Spinal cord (tissue), 9 donors: ENCODE measurements at regions not wholly inside any gene's neighbourhood (a gene's known extent, or its start where the extent isn't known, plus 50 kb on each side); places are given as distances from the start of the nearest gene placed in this dataset.
A peak's percentile ranks its signal among the peaks of the same experiment; 100 is the strongest.
"Not testable (repeated sequence)": the region's sequence is repeated elsewhere in the genome, so short reads cannot be mapped to it uniquely, and the experiment has no call there.

Source experiments
- DNase-seq, 6 donors: peaks; one replicate each; pipeline versions ENCODE4 v3.0.0 to v3.0.0-alpha.2; 2013 to 2015; ENCODE audit warnings: low spot score in 6 of 6, low read depth in 4 of 6
- H3K27ac ChIP-seq: one replicate; pipeline ENCODE4 v1.5.1; 2013; ENCODE audit warnings: low read depth, low read length, control low read depth
- H3K27me3 ChIP-seq: one replicate; pipeline ENCODE4 v1.6.1; 2013; ENCODE audit warnings: low read length; ENCODE audit not compliant: control insufficient read depth, insufficient read depth
- H3K36me3 ChIP-seq: one replicate; pipeline ENCODE4 v1.6.1; 2013; ENCODE audit warnings: low read length; ENCODE audit not compliant: control insufficient read depth, insufficient read depth
- H3K4me1 ChIP-seq: one replicate; pipeline ENCODE4 v1.6.1; 2013; ENCODE audit warnings: low read length; ENCODE audit not compliant: control insufficient read depth, insufficient read depth
- H3K4me3 ChIP-seq: one replicate; pipeline ENCODE4 v1.5.1; 2013; ENCODE audit warnings: low read depth, low read length, control low read depth
- H3K9me3 ChIP-seq: one replicate; pipeline ENCODE4 v1.6.1; 2013; ENCODE audit warnings: low read length; ENCODE audit not compliant: control insufficient read depth, insufficient read depth
- WGBS: methylation state at CpG from one replicate; pipeline ENCODE4 v1.1.5; 2013; ENCODE audit warnings: missing lambda C conversion rate; ENCODE audit not compliant: insufficient coverage; 5-methylcytosine and 5-hydroxymethylcytosine counted together
- donor health status: healthy.

DNA sequence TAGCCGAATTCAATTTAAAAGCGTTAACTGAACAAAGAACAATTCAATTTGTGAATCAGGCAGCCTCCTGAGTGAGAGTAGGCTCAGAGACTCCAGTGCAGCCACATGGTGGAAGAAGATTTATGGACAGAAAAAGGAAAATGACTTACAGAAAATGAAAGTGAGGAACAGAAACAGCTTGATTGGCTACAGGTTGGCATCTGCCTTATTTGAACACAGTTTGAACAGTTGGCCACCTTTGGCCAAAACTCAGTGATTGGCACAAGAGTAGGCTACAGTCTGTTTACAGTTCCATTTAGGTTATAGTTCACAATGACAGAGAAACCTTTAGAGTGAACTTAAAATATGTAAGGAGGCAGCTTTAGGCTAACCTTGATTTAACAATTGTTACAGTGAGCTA is 86.3 kb upstream of the CCDC71L start:
- H3K4me1 ChIP-seq, H3K27me3 ChIP-seq, H3K36me3 ChIP-seq, DNase-seq, H3K9me3 ChIP-seq, H3K27ac ChIP-seq, H3K4me3 ChIP-seq: not testable (repeated sequence)
- WGBS = 69% methylated on average over 2 of the region's 2 CpGs

DNA sequence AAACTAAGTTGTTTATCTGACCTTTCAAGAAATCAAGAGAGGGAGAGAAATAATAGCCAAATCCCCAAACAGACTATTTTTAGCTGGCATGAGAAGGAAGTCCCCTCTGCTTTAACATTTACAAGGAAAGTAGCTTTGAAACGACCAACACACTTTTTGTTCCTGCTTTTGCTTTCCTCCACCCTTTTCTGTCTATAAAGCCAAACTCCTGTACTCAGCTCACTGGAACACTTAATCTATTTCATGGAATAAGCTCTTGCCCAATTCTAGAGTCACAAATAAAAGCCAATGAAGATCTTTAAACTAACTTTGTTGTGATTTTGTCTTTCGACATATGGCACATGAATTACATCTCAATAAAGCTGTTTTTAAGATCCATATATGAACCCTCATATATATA is 86.8 kb upstream of the CCDC71L start:
- Histone ChIP-seq H3K9me3 (no peaks in the 10 kb centered on the region), H3K36me3 (no peaks in the 10 kb centered on the region), H3K27ac (no peak overlapping the region), H3K4me3 (no peak overlapping the region), H3K27me3 (no peaks in the 10 kb centered on the region), H3K4me1 (no peaks in the 10 kb centered on the region)
- no peak for DNase-seq
- 50% methylated on average over 1 of the region's 2 CpGs for WGBS

DNA sequence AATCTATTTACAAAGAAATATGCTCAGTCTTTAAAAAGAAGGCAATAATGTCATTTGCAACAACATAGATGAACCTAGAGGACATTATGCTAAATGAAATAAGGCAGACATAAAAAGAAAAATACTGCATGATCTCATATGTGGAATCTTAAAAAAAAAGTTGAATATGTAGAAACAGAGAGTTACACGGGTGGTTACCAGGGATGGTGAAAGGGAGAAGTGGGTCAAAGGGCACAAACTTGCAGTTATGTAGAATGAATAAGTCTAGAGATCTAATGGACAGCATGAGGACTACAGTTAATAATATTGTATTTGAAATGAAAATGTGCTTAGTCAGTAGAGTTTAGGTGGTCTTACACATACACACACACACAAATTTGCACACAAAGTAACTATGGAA is 88.2 kb upstream of the CCDC71L start:
- 100% methylated on average over 1 of the region's 1 CpG for WGBS
- no peak overlapping the region for H3K4me3 ChIP-seq
- no peaks in the 10 kb centered on the region for H3K9me3 ChIP-seq

DNA sequence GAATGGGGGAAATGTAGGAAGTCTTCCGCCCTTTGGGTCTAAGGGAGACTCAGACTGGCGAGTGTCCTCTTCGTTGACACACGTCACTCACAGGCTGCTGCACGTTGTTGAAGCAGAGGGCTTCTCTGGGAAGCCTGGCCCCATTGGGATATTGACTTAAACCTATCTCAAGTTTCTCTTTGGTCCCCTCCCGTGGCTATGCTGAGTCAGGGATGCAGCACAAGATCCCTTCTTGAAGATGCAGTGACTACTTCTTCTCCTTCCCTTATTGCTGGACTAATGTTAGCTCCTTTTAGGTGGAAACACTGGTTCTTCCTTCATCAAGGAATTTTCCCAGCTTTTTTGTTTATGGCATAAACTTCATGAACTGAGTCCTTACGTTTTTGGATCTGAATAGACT is 89.8 kb upstream of the CCDC71L start:
- Histone ChIP-seq H3K4me3 (no peak overlapping the region), H3K4me1 (no peaks in the 10 kb centered on the region), H3K27me3 (no peaks in the 10 kb centered on the region), H3K36me3 (no peaks in the 10 kb centered on the region), H3K27ac (no peak overlapping the region), H3K9me3 (no peaks in the 10 kb centered on the region)
- 81% methylated on average over 6 of the region's 7 CpGs for WGBS
- no peak for DNase-seq

More for the DNA sequence above, 88.2 kb upstream of the CCDC71L start:
- Histone ChIP-seq H3K27me3 (no peaks in the 10 kb centered on the region), H3K36me3 (no peaks in the 10 kb centered on the region), H3K4me1 (no peaks in the 10 kb centered on the region), H3K27ac (no peak overlapping the region)
- no peak for DNase-seq

DNA sequence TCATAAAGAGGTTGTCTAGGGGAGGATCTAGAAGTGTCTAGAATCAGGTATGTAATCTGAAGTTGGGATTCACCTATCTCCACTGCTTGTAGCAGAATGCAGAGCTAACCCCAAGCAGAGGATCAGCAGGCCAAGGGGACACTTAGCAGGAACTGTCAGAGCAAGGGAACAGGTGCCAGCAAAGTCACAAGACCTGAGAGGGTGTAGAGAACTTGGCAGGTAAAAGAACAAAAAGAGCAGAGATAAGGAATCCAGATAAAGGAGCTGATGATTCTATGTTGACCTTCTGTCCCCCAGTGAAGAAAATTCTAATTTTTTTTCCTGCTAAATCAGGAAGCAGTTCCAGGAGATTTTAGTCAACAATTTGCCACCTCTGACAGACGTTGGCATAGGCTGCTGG is 91.4 kb upstream of the CCDC71L start:
- no peak overlapping the region for H3K4me3 ChIP-seq
- H3K4me1 ChIP-seq = no peaks in the 10 kb centered on the region
- no peak for DNase-seq
- no peaks in the 10 kb centered on the region for H3K27me3 ChIP-seq
- no peaks in the 10 kb centered on the region for H3K9me3 ChIP-seq
- 56% methylated on average over 1 of the region's 1 CpG for WGBS
- H3K36me3 ChIP-seq = no peaks in the 10 kb centered on the region
- no peak overlapping the region for H3K27ac ChIP-seq

DNA sequence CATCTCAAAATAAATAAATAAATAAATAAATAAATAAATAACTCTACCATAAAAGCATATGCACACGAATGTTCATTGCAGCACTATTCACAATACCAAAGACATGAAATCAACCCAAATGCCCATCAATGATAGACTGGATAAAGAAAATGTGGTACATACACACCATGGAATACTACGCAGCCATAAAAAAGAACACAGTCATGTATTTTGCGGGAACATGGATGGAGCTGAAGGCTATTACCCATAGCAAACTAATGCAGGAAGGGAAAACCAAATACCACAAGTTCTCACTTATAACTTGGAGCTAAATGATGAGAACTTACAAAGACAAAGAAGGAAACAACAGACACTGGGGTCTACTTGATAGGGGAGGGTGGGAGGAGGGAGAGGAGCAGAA is 94.1 kb upstream of the CCDC71L start:
- not testable (repeated sequence) for DNase-seq, H3K9me3 ChIP-seq, H3K4me3 ChIP-seq, H3K4me1 ChIP-seq, H3K36me3 ChIP-seq, H3K27me3 ChIP-seq, H3K27ac ChIP-seq
- no CpG with 5 or more reads among the region's 3 CpGs for WGBS

DNA sequence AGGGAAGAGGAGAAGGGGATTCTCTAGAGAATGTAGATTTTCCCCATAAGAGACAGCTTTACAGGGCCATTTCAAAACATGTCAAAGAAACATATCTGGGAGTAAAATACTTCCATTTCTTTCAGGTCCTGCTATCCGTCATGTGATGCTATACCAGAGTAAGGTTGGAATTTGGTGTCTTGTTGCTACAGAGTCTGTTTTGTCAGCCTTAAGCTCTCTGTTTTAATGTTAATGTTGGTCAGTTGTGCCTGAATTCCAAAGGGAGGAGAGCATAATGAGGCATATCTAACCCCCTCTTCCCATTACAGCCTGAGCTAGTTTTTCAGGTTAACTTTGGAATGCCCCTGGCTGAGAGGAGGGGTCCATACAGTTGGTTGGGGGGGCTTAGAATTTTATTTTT is 94.7 kb upstream of the CCDC71L start:
- Histone ChIP-seq H3K36me3 (no peaks in the 10 kb centered on the region), H3K4me1 (no peaks in the 10 kb centered on the region), H3K27ac (no peak overlapping the region), H3K4me3 (no peak overlapping the region), H3K27me3 (no peaks in the 10 kb centered on the region), H3K9me3 (no peaks in the 10 kb centered on the region)
- no peak for DNase-seq
- WGBS = no CpG with 5 or more reads among the region's 1 CpG

DNA sequence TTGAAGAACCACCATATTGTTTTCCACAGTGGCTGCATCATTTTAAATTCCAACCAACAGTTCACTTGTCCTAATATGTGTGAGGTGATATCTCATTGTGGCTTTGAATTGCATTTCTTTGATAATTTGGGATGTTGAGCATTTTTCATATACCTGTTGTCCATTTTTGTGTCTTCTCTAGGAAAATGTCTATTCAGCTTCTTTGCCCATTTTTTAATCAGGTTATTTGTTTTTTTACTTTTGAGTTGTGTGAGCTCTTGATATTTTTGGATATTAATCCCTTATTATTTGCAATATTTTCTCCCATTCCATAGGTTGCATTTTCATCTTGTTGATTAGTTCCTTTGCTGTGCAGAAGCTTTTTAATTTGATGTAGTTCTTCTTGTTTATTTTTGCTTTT is 95.1 kb upstream of the CCDC71L start:
- Histone ChIP-seq H3K27ac (no peak overlapping the region), H3K4me3 (no peak overlapping the region), H3K4me1 (no peaks in the 10 kb centered on the region), H3K36me3 (no peaks in the 10 kb centered on the region), H3K9me3 (no peaks in the 10 kb centered on the region), H3K27me3 (no peaks in the 10 kb centered on the region)
- DNase-seq = no peak

DNA sequence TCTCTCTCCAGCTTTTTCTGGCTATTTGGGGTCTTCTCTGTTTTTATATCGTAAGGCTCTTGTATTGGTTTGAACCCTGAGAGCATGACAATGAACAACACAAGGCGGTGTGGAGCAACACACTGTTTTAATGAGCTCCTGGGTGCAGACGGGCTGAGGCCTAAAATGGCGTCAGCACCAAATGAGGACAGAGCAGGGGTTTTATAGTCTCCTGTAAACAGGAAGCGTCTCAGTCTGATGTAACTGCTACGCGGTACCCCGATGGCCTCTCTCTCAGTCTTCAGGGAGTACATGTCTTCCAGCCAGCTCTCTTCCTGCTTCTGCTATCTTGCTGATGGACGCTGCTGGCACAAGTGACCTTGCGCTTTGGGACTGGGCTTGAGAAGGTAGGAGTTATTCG is 95.9 kb upstream of the CCDC71L start:
- H3K36me3 ChIP-seq = no peaks in the 10 kb centered on the region
- no peaks in the 10 kb centered on the region for H3K9me3 ChIP-seq
- no peaks in the 10 kb centered on the region for H3K4me1 ChIP-seq
- no peak for DNase-seq
- no peak overlapping the region for H3K27ac ChIP-seq
- H3K27me3 ChIP-seq = no peaks in the 10 kb centered on the region
- WGBS = 94% methylated on average over 8 of the region's 11 CpGs
- H3K4me3 ChIP-seq = no peak overlapping the region

DNA sequence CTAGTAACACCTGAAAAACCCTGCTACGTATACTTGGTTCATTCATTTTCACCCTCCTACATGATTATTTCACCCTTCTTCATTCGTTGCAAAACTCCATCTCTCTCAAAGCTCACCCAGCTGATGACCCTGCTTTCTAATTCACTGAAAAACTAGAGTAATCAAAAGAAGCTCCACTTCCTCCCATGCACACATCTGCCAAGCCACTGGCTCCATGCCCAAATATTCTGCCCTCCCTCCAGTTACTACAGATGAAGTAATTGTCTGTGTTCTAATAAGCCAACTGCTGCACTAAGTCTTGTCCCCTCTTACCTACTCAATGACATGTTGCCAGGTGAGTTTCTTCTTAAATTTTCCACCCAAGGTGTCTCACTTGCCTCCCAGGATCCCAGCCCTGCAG is 96.9 kb upstream of the CCDC71L start:
- no peak overlapping the region for H3K27ac ChIP-seq
- H3K36me3 ChIP-seq = no peaks in the 10 kb centered on the region
- no peak overlapping the region for H3K4me3 ChIP-seq
- WGBS = 66% methylated on average over 2 of the region's 2 CpGs
- no peaks in the 10 kb centered on the region for H3K27me3 ChIP-seq
- no peaks in the 10 kb centered on the region for H3K9me3 ChIP-seq
- DNase-seq = peak in 2 of 6 donors; percentile 25 to 38
- H3K4me1 ChIP-seq = no peaks in the 10 kb centered on the region

DNA sequence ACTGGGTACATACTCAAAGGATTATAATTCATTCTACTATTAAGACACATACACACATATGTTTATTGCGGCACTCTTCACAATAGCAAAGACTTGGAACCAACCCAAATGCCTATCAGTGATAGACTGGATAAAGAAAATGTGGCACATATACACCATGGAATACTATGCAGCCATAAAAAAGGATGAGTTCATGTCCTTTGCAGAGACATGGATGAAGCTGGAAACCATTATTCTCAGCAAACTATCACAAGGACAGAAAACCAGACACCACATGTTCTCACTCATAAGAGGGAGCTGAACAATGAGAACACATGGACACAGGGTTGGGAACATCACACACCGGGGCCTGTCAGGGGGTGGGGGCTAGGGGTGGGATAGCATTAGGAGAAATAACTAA is 101.9 kb upstream of the CCDC71L start:
- not testable (repeated sequence) for H3K4me3 ChIP-seq, DNase-seq, H3K27me3 ChIP-seq, H3K9me3 ChIP-seq, H3K36me3 ChIP-seq, H3K4me1 ChIP-seq, H3K27ac ChIP-seq
- WGBS = no CpG with 5 or more reads among the region's 2 CpGs
